SK-N-SH (cell line): ENCODE measurements at regions not wholly inside any gene's neighbourhood (a gene's known extent, or its start where the extent isn't known, plus 50 kb on each side); places are given as distances from the start of the nearest gene placed in this dataset.

Source experiments
- CTCF ChIA-PET: fragments of 300-600, 350-600 bp; formaldehyde crosslinking; extraction: SDS; loops from one replicate; lab custom pipeline; 2021; lab: Yijun Ruan, JAX
- POLR2A ChIA-PET: fragments of 350-600 bp; sonication (Branson Sonifier 250); formaldehyde crosslinking; extraction: SDS; loops from one replicate; lab custom pipeline; 2020; ENCODE audit warnings: antibody characterized with exemption, inconsistent platforms; lab: Yijun Ruan, JAX
- DNase-seq: peaks from one replicate; pipeline ENCODE4 v3.0.0; 2012
- H2AFZ ChIP-seq: fragments of 200-600 bp; sonication (generic); 2 replicates; pipeline ENCODE4 v1.8.1; 2016; ENCODE audit warnings: antibody characterized with exemption, mild to moderate bottlenecking, low read depth
- H3F3A ChIP-seq: fragments of 200-600 bp; sonication (generic); replicated peaks from 2 replicates; pipeline ENCODE3; 2016; ENCODE audit warnings: antibody characterized with exemption, mild to moderate bottlenecking; ENCODE audit not compliant: insufficient read depth
- H3K27ac ChIP-seq, 2 experiments: fragments of 200-500 bp in 1 of 2; fragments of 200-600 bp in 1 of 2; sonication (Bioruptor generic) in 1 of 2; sonication (generic), shearing (Covaris generic) in 1 of 2; 2 replicates each; pipeline versions ENCODE4 v1.5.1 to v1.6.1; 2014 to 2016; ENCODE audit warnings: low read depth in 2 of 2, inconsistent platforms in 1 of 2, low read length in 1 of 2, mild to moderate bottlenecking in 1 of 2, mixed read lengths in 1 of 2
- H3K27me3 ChIP-seq: fragments of 200-600 bp; sonication (generic), shearing (Covaris generic); 2 replicates; pipeline ENCODE4 v1.6.1; 2016; ENCODE audit warnings: mixed run types; ENCODE audit not compliant: insufficient read depth
- H3K36me3 ChIP-seq, 2 experiments: fragments of 200-500 bp in 1 of 2; fragments of 200-600 bp in 1 of 2; sonication (Bioruptor generic) in 1 of 2; sonication (generic) in 1 of 2; replicated peaks in 1 of 2; 2 replicates each; pipeline versions ENCODE3 to v1.5.1; 2014 to 2016; ENCODE audit warnings: low read length in 1 of 2, mild to moderate bottlenecking in 1 of 2; ENCODE audit not compliant: insufficient read depth in 2 of 2, control insufficient read depth in 1 of 2
- H3K4me1 ChIP-seq, 2 experiments: fragments of 200-500 bp in 1 of 2; fragments of 200-600 bp in 1 of 2; sonication (Bioruptor generic) in 1 of 2; sonication (generic), shearing (Covaris generic) in 1 of 2; 2 replicates each; pipeline versions ENCODE4 v1.5.1 to v1.6.1; 2014 to 2016; ENCODE audit warnings: low read depth in 1 of 2, low read length in 1 of 2, mixed run types in 1 of 2; ENCODE audit not compliant: insufficient read depth in 2 of 2, control insufficient read depth in 1 of 2
- H3K4me2 ChIP-seq: fragments of 200-600 bp; sonication (generic), shearing (Covaris generic); 2 replicates; pipeline ENCODE4 v1.6.1; 2017; ENCODE audit warnings: mixed run types
- H3K4me3 ChIP-seq, 2 experiments: fragments of 200-500 bp in 1 of 2; fragments of 200-600 bp in 1 of 2; sonication (Bioruptor generic) in 1 of 2; sonication (generic), shearing (Covaris generic) in 1 of 2; 2 replicates each; pipeline versions ENCODE4 v1.5.1 to v1.8.1; 2014 to 2016; ENCODE audit warnings: low read depth in 2 of 2, inconsistent platforms in 1 of 2, low read length in 1 of 2, mild to moderate bottlenecking in 1 of 2, mixed read lengths in 1 of 2, moderate library complexity in 1 of 2
- H3K79me2 ChIP-seq: fragments of 200-600 bp; sonication (generic); 2 replicates; pipeline ENCODE4 v1.8.1; 2017; ENCODE audit warnings: mild to moderate bottlenecking; ENCODE audit not compliant: insufficient read depth
- H3K9ac ChIP-seq: fragments of 200-600 bp; sonication (generic); 2 replicates; pipeline ENCODE4 v1.6.1; 2017; ENCODE audit warnings: mixed run types
- H3K9me2 ChIP-seq: fragments of 200-600 bp; sonication (generic); 2 replicates; pipeline ENCODE4 v1.6.1; 2017; ENCODE audit warnings: mixed run types
- H3K9me3 ChIP-seq: fragments of 200-600 bp; sonication (generic); 2 replicates; pipeline ENCODE4 v1.6.1; 2017; ENCODE audit warnings: mixed run types, mild to moderate bottlenecking, moderate library complexity
- H4K20me1 ChIP-seq: fragments of 200-600 bp; sonication (generic); 2 replicates; pipeline ENCODE4 v1.6.1; 2017; ENCODE audit warnings: mild to moderate bottlenecking, mixed run types; ENCODE audit not compliant: insufficient read depth
- CTCF ChIP-seq: fragments of 200-600 bp; sonication (generic); IDR thresholded peaks from 2 replicates; pipeline ENCODE4 v1.6.1; 2017; ENCODE audit warnings: antibody characterized with exemption, mild to moderate bottlenecking, moderate library complexity
- ELF1 ChIP-seq: IDR thresholded peaks from 2 replicates; pipeline ENCODE4 v1.4.0; 2012
- IRF3 ChIP-seq: fragments of 150-350 bp; IDR thresholded peaks from 2 replicates; pipeline ENCODE4 v1.6.1; 2016; ENCODE audit warnings: mild to moderate bottlenecking, low read depth, low read length
- MEF2A ChIP-seq: IDR thresholded peaks from 2 replicates; pipeline ENCODE4 v1.4.0; 2012; ENCODE audit warnings: low read depth, borderline replicate concordance
- NFIC ChIP-seq: IDR thresholded peaks from 2 replicates; pipeline ENCODE4 v1.4.0; 2012; ENCODE audit warnings: borderline replicate concordance
- PBX3 ChIP-seq: IDR thresholded peaks from 2 replicates; pipeline ENCODE4; 2012
- POLR2AphosphoS5 ChIP-seq: IDR thresholded peaks from 2 replicates; pipeline ENCODE4 v1.6.1; 2012; ENCODE audit warnings: low read depth, low read length
- RXRA ChIP-seq: IDR thresholded peaks from 2 replicates; pipeline ENCODE4 v1.4.0; 2012; ENCODE audit warnings: low read depth, mild to moderate bottlenecking, borderline replicate concordance
- TEAD4 ChIP-seq: IDR thresholded peaks from 2 replicates; pipeline ENCODE4 v1.4.0; 2012; ENCODE audit warnings: mild to moderate bottlenecking, borderline replicate concordance; ENCODE audit not compliant: insufficient read depth
- USF2 ChIP-seq: fragments of 150-350 bp; IDR thresholded peaks from 2 replicates; pipeline ENCODE4 v1.6.1; 2017; ENCODE audit warnings: antibody characterized with exemption, low read length, low read depth, borderline replicate concordance
- ZBTB33 ChIP-seq: IDR thresholded peaks from 2 replicates; pipeline ENCODE4 v1.4.0; 2012; ENCODE audit warnings: low read depth, borderline replicate concordance
- WGBS: methylation state at CpG from one replicate; pipeline ENCODE4 v1.1.6; 2017; ENCODE audit warnings: low lambda C conversion rate; 5-methylcytosine and 5-hydroxymethylcytosine counted together

- Histone ChIP-seq H3K9me3 (no peaks in the 10 kb centered on the region), H3F3A (no peaks in the 10 kb centered on the region), H3K9ac (no peak overlapping the region), H3K4me3 (no peak overlapping the region), H3K4me1 (no peaks in the 10 kb centered on the region), H4K20me1 (no peaks in the 10 kb centered on the region), H3K4me2 (no peak overlapping the region), H3K36me3 (no peaks in the 10 kb centered on the region), H3K27ac (no peak overlapping the region), H2AFZ (no peak overlapping the region), H3K27me3 (no peaks in the 10 kb centered on the region; the same call in 1 of the 2 replicates), H3K79me2 (no peaks in the 10 kb centered on the region), H3K9me2 (no peaks in the 10 kb centered on the region)
- TF ChIP-seq ZBTB33 (no peak), USF2 (no peak), MEF2A (no peak), IRF3 (no peak), PBX3 (no peak), POLR2AphosphoS5 (no peak), TEAD4 (no peak), ELF1 (no peak), NFIC (no peak)
- POLR2A ChIA-PET, result no interaction called here
- 4% methylated on average over 4 of the region's 4 CpGs for WGBS
- DNase-seq, result no peak
- CTCF ChIA-PET, result interaction anchor here (1.2 to 1.6 kb wide), 3 partner anchors 13 to 284 kb away, joined by 3 read pairs; no protein-coding TSS in a partner anchor
Observed at GRCh38 chr1:13949546-13949945, 249.6 kb downstream of the PRDM2 start.

GRCh38 chr1:13950637-13951036 is 250.6 kb downstream of the PRDM2 start:
- Histone ChIP-seq H3K4me1 (no peaks in the 10 kb centered on the region), H3K36me3 (no peaks in the 10 kb centered on the region), H3K9me3 (no peaks in the 10 kb centered on the region), H3K9ac (no peak overlapping the region), H3K9me2 (no peaks in the 10 kb centered on the region), H4K20me1 (no peaks in the 10 kb centered on the region), H3F3A (no peaks in the 10 kb centered on the region), H3K27ac (no peak overlapping the region), H3K79me2 (no peaks in the 10 kb centered on the region), H3K4me3 (no peak overlapping the region), H3K27me3 (no peaks in the 10 kb centered on the region; the same call in 1 of the 2 replicates), H3K4me2 (no peak overlapping the region), H2AFZ (no peak overlapping the region)
- peak; percentile 37; the same call in 1 of the 2 replicates for TF ChIP-seq CTCF
- no peak for TF ChIP-seq RXRA
- CTCF ChIA-PET, result interaction anchor here (1.1 kb wide), 1 partner anchor 9 kb away, joined by 4 read pairs; no protein-coding TSS in a partner anchor
- 13% methylated on average over 6 of the region's 7 CpGs for WGBS
- POLR2A ChIA-PET, result no interaction called here
- peak; percentile 31 for DNase-seq
